ENCODE measurements at regions not wholly inside any gene's neighbourhood (a gene's known extent, or its start where the extent isn't known, plus 50 kb on each side); places are given as distances from the start of the nearest gene placed in this dataset.

DNA sequence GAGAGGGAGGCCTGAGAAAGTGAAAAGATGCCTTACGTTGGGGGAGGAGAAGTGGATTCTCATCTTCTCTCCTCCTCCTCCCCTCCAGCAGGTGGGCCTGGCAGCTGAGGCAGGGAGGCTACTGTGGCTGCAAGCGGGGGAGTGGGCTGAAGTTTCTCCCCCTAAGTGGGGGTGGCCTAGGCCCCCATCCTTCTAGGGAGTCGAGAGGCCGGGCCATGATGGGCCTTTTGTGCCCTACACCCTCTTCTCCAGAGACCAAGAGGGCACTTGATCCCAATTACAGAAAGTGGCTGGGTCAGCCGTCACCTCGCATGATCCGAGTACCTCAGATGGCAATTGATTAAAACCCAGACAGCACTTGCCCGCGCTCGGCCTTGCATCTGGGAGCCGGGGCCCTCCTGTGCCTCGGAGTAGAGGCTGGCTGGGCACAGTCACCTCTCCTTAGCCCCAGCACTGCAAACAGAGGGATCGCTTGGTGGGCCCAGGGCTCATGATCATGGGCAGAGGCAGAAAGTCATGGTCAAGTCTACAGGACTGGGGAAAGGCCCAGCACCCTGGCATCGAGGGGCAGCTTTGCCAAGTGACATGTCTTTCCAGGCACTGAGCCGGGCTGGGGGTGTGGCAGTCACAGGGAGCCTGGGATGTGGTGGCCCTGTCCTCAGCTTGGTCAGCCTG lies 78.3 kb downstream of the IRX5 start (continued):
- TF ChIP-seq, protein P1, sequence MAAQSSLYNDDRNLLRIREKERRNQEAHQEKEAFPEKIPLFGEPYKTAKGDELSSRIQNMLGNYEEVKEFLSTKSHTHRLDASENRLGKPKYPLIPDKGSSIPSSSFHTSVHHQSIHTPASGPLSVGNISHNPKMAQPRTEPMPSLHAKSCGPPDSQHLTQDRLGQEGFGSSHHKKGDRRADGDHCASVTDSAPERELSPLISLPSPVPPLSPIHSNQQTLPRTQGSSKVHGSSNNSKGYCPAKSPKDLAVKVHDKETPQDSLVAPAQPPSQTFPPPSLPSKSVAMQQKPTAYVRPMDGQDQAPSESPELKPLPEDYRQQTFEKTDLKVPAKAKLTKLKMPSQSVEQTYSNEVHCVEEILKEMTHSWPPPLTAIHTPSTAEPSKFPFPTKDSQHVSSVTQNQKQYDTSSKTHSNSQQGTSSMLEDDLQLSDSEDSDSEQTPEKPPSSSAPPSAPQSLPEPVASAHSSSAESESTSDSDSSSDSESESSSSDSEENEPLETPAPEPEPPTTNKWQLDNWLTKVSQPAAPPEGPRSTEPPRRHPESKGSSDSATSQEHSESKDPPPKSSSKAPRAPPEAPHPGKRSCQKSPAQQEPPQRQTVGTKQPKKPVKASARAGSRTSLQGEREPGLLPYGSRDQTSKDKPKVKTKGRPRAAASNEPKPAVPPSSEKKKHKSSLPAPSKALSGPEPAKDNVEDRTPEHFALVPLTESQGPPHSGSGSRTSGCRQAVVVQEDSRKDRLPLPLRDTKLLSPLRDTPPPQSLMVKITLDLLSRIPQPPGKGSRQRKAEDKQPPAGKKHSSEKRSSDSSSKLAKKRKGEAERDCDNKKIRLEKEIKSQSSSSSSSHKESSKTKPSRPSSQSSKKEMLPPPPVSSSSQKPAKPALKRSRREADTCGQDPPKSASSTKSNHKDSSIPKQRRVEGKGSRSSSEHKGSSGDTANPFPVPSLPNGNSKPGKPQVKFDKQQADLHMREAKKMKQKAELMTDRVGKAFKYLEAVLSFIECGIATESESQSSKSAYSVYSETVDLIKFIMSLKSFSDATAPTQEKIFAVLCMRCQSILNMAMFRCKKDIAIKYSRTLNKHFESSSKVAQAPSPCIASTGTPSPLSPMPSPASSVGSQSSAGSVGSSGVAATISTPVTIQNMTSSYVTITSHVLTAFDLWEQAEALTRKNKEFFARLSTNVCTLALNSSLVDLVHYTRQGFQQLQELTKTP (IDR thresholded peaks at IDR 0.05; ENCODE audit: low read depth in 1 of 2, partially characterized antibody in 2 of 2), result no peak

DNA sequence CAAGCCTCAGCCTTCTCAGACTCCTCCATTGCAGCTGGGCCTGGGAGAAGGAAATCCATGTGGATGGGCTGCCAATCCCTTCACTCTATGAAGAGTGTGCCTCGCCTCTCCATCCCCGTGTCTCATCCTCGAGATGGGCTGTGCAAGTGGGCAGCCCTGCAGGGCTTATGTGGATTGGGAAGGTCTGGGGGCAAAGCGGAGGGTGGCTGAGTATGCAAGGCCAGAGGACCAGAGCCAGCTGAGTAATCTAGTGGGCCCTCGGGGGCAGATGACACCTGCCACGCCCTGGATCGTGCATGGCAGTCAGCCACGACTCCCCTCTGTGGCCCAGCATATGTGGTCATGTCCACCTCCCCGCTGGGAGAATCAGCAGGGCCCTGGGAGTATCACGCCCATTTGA lies 78.9 kb downstream of the IRX5 start:
- ATAC-seq, result no peak
- H3K4me2 ChIP-seq (ENCODE audit: insufficient read depth, low read length), result no peak overlapping the region
- 4% methylated on average over 8 of the region's 10 CpGs for WGBS (ENCODE audit: insufficient coverage, low coverage, missing lambda C conversion rate)
- no peak for FAIRE-seq
- ChIA-PET CTCF (ENCODE audit: low intra/inter-chr PET ratio) (no interaction called here), POLR2A (interaction anchor here (1.2 kb wide), 1 partner anchor 8 kb away, joined by 3 read pairs; no protein-coding TSS in a partner anchor)
- no peaks in the 10 kb centered on the region for H3K9me3 ChIP-seq (replicated peaks; ENCODE audit: control insufficient read depth, insufficient read depth, low read depth, low read length)
- H3K27ac ChIP-seq (ENCODE audit: extremely low read depth, low read depth, low read length), result no peak overlapping the region
- in situ Hi-C loops (cut with MboI) (loop anchor here (25.0 kb wide), 1 partner anchor 1072 kb away; no protein-coding TSS in a partner anchor), intact Hi-C loops (cut with micrococcal nuclease) (no loop called here)
- H3K79me2 ChIP-seq (ENCODE audit: control insufficient read depth, insufficient read depth, low read length), result no peaks in the 10 kb centered on the region
- H3K36me3 ChIP-seq (ENCODE audit: control insufficient read depth, insufficient read depth, low read length), result no peaks in the 10 kb centered on the region
- peaks cover 5 to 20% of the 10 kb centered on the region in 2 experiments; a peak in 4 of 5 replicates for H3K27me3 ChIP-seq (ENCODE audit: control insufficient read depth in 2 of 2, insufficient read depth in 2 of 2, low read length in 2 of 2)
- H4K20me1 ChIP-seq (replicated peaks; ENCODE audit: control insufficient read depth, insufficient read depth, low read length), result no peaks in the 10 kb centered on the region
- TF ChIP-seq HCFC1 (IDR thresholded peaks at IDR 0.05; ENCODE audit: low read depth, low read length) (no peak), ZC3H4 (CRISPR knock-in tag; IDR thresholded peaks at IDR 0.05; ENCODE audit: borderline replicate concordance) (no peak), YY1 (IDR thresholded peaks at IDR 0.05; ENCODE audit: borderline replicate concordance in 1 of 3, control insufficient read depth in 1 of 3, extremely low read depth in 1 of 3, insufficient read depth in 3 of 3, insufficient read length in 1 of 3, insufficient replicate concordance in 2 of 3, low read depth in 1 of 3, low read length in 2 of 3) (no peak), ZNF778 (CRISPR knock-in tag; IDR thresholded peaks at IDR 0.05) (no peak), KDM4B (IDR thresholded peaks at IDR 0.05; ENCODE audit: borderline replicate concordance in 2 of 2, low read depth in 1 of 2) (no peak), ZNF445 (CRISPR knock-in tag; IDR thresholded peaks at IDR 0.05; ENCODE audit: low read depth) (no peak), CHCHD3 (CRISPR knock-in tag; IDR thresholded peaks at IDR 0.05) (no peak), ZSCAN29 (IDR thresholded peaks at IDR 0.05) (no peak), SPI1 (IDR thresholded peaks at IDR 0.05; ENCODE audit: borderline replicate concordance, low read depth, low read length) (no peak)
- TF ChIP-seq, protein P2, sequence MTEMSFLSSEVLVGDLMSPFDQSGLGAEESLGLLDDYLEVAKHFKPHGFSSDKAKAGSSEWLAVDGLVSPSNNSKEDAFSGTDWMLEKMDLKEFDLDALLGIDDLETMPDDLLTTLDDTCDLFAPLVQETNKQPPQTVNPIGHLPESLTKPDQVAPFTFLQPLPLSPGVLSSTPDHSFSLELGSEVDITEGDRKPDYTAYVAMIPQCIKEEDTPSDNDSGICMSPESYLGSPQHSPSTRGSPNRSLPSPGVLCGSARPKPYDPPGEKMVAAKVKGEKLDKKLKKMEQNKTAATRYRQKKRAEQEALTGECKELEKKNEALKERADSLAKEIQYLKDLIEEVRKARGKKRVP (CRISPR knock-in tag; IDR thresholded peaks at IDR 0.05), result no peak
- no peak overlapping the region; a peak in 1 of 4 replicates for H3K9ac ChIP-seq (ENCODE audit: insufficient read depth in 1 of 2, low read depth in 2 of 2, low read length in 2 of 2)
- H3K9me1 ChIP-seq (ENCODE audit: control insufficient read depth, insufficient read depth, low read length), result no peaks in the 10 kb centered on the region
- H3K4me1 ChIP-seq (replicated peaks in 1 of 2; ENCODE audit: control insufficient read depth in 2 of 2, insufficient read depth in 2 of 2, low read length in 2 of 2), result no peaks in the 10 kb centered on the region; a peak in 1 of 5 replicates
- H3K4me3 ChIP-seq, result no peak overlapping the region
- no peak overlapping the region for H2AFZ ChIP-seq (ENCODE audit: low read depth, low read length)
- no peak for DNase-seq (ENCODE audit: extremely low read depth in 1 of 4, low spot score in 3 of 4)
- no TSS peak for BruUV-seq (replicated peaks)

All from K562 (cell line).